SK-N-SH treated with all-trans-retinoic acid at 6 μM for 48 hours (cell line): ENCODE measurements at regions not wholly inside any gene's neighbourhood (a gene's known extent, or its start where the extent isn't known, plus 50 kb on each side); places are given as distances from the start of the nearest gene placed in this dataset.

Experiments
- POU6F1 ChIP-seq: fragments of 250-450 bp; sonication (Bioruptor Pico); IDR thresholded peaks from 2 replicates; pipeline ENCODE4 v1.8.0; 2021; ENCODE audit warnings: low read depth, mild to moderate bottlenecking, moderate library complexity, borderline replicate concordance
- ZNF565 ChIP-seq: fragments of 450-650 bp; formaldehyde crosslinking; conservative IDR thresholded peaks from 2 replicates; pipeline ENCODE4 v1.5.0; 2020; ENCODE audit warnings: low read depth, mild to moderate bottlenecking, moderate library complexity

- TF ChIP-seq POU6F1 = no peak
- TF ChIP-seq ZNF565 = no peak
These were observed 128.0 kb downstream of the MXRA5 start for GRCh38 chrX:3218442-3218841.
